Astrocyte (in vitro differentiated cells and primary cell): ENCODE measurements at regions not wholly inside any gene's neighbourhood (a gene's known extent, or its start where the extent isn't known, plus 50 kb on each side); places are given as distances from the start of the nearest gene placed in this dataset.

Experiments used
- DNase-seq: peaks from one replicate; pipeline ENCODE4 v3.0.0-alpha.2; 2010; ENCODE audit warnings: low read depth
- FAIRE-seq: peaks from 2 replicates; lab custom pipeline; 2011; peaks lifted over from hg19 to GRCh38; lab: Jason Lieb, UNC
- H2AFZ ChIP-seq: 2 replicates; pipeline ENCODE4 v1.6.0; 2012; ENCODE audit warnings: low read depth, low read length, inconsistent platforms
- H3K27ac ChIP-seq: 2 replicates; pipeline ENCODE4 v1.5.1; 2011; ENCODE audit warnings: low read depth, low read length, inconsistent platforms
- H3K27me3 ChIP-seq: 2 replicates; pipeline ENCODE4 v1.6.0; 2011; ENCODE audit warnings: low read length, inconsistent platforms; ENCODE audit not compliant: insufficient read depth
- H3K36me3 ChIP-seq: 2 replicates; pipeline ENCODE4 v1.5.1; 2011; ENCODE audit warnings: low read length, inconsistent platforms; ENCODE audit not compliant: insufficient read depth
- H3K4me1 ChIP-seq: 2 replicates; pipeline ENCODE4 v1.5.1; 2011; ENCODE audit warnings: low read length, inconsistent platforms; ENCODE audit not compliant: insufficient read depth
- H3K4me2 ChIP-seq: 2 replicates; pipeline ENCODE4 v1.6.0; 2012; ENCODE audit warnings: low read length, inconsistent platforms
- H3K4me3 ChIP-seq: 2 replicates; pipeline ENCODE4 v1.5.1; 2011; ENCODE audit warnings: low read depth, mild to moderate bottlenecking, low read length, inconsistent platforms; ENCODE audit not compliant: insufficient read depth
- H3K79me2 ChIP-seq: 2 replicates; pipeline ENCODE4 v1.6.0; 2012; ENCODE audit warnings: mild to moderate bottlenecking, low read length, inconsistent platforms; ENCODE audit not compliant: insufficient read depth
- H3K9ac ChIP-seq: 2 replicates; pipeline ENCODE4 v1.6.0; 2012; ENCODE audit warnings: mild to moderate bottlenecking, low read length, inconsistent platforms
- H3K9me3 ChIP-seq: 2 replicates; pipeline ENCODE4 v1.5.1; 2012; ENCODE audit warnings: low read depth, mild to moderate bottlenecking, low read length, inconsistent platforms; ENCODE audit not compliant: insufficient read depth
- H4K20me1 ChIP-seq: 2 replicates; pipeline ENCODE4 v1.6.0; 2012; ENCODE audit warnings: low read length, inconsistent platforms; ENCODE audit not compliant: insufficient read depth
- H3K27ac Mint-ChIP-seq: one replicate; pipeline ENCODE4 v1.8.0; 2021; ENCODE audit warnings: mild to moderate bottlenecking, mixed read lengths; ENCODE audit not compliant: unreplicated experiment
- H3K27me3 Mint-ChIP-seq: one replicate; pipeline ENCODE4 v1.8.0; 2021; ENCODE audit warnings: low read depth, mixed read lengths; ENCODE audit not compliant: unreplicated experiment
- H3K36me3 Mint-ChIP-seq: one replicate; pipeline ENCODE4 v1.8.0; 2021; ENCODE audit warnings: low read depth, mixed read lengths; ENCODE audit not compliant: unreplicated experiment
- H3K4me1 Mint-ChIP-seq: one replicate; pipeline ENCODE4 v1.8.0; 2021; ENCODE audit warnings: low read depth, mixed read lengths; ENCODE audit not compliant: unreplicated experiment
- H3K4me3 Mint-ChIP-seq: one replicate; pipeline ENCODE4 v1.8.0; 2021; ENCODE audit warnings: mild to moderate bottlenecking, moderate library complexity, mixed read lengths; ENCODE audit not compliant: unreplicated experiment
- H3K9me3 Mint-ChIP-seq: one replicate; pipeline ENCODE4 v1.8.0; 2021; ENCODE audit warnings: mild to moderate bottlenecking, mixed read lengths; ENCODE audit not compliant: unreplicated experiment
- EZH2 ChIP-seq: IDR thresholded peaks from 2 replicates; pipeline ENCODE4 v1.6.1; 2012; ENCODE audit warnings: mild to moderate bottlenecking, low read length, inconsistent platforms; ENCODE audit not compliant: insufficient read depth
- TF ChIP-seq, protein P1 (sequence below): IDR thresholded peaks from 2 replicates; pipeline ENCODE4 v1.5.1; 2011; ENCODE audit warnings: low read depth, mild to moderate bottlenecking, inconsistent platforms, low read length, moderate library complexity; ENCODE audit not compliant: insufficient read depth

GRCh38 chr9:115182264-115182663, 64.3 kb upstream of the TNC start:
- no peak for FAIRE-seq

GRCh38 chr9:115183436-115183835, 65.5 kb upstream of the TNC start:
- no peak overlapping the region for H3K4me3 ChIP-seq
- H3K79me2 ChIP-seq, result no peaks in the 10 kb centered on the region
- H4K20me1 ChIP-seq, result no peaks in the 10 kb centered on the region
- no peak overlapping the region for H3K27ac ChIP-seq
- Mint-ChIP-seq H3K36me3 (no peaks in the 10 kb centered on the region), H3K27me3 (no peaks in the 10 kb centered on the region), H3K27ac (no peak overlapping the region), H3K4me1 (no peaks in the 10 kb centered on the region), H3K4me3 (no peak overlapping the region), H3K9me3 (peaks cover 1% of the 10 kb centered on the region)
- FAIRE-seq, result no peak
- H3K4me1 ChIP-seq, result no peaks in the 10 kb centered on the region
- H3K36me3 ChIP-seq, result no peaks in the 10 kb centered on the region
- DNase-seq, result no peak
- no peaks in the 10 kb centered on the region for H3K9me3 ChIP-seq
- H2AFZ ChIP-seq, result no peak overlapping the region
- no peak for TF ChIP-seq EZH2
- TF ChIP-seq, protein P1, sequence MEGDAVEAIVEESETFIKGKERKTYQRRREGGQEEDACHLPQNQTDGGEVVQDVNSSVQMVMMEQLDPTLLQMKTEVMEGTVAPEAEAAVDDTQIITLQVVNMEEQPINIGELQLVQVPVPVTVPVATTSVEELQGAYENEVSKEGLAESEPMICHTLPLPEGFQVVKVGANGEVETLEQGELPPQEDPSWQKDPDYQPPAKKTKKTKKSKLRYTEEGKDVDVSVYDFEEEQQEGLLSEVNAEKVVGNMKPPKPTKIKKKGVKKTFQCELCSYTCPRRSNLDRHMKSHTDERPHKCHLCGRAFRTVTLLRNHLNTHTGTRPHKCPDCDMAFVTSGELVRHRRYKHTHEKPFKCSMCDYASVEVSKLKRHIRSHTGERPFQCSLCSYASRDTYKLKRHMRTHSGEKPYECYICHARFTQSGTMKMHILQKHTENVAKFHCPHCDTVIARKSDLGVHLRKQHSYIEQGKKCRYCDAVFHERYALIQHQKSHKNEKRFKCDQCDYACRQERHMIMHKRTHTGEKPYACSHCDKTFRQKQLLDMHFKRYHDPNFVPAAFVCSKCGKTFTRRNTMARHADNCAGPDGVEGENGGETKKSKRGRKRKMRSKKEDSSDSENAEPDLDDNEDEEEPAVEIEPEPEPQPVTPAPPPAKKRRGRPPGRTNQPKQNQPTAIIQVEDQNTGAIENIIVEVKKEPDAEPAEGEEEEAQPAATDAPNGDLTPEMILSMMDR, result no peak
- H3K9ac ChIP-seq, result no peak overlapping the region
- H3K27me3 ChIP-seq, result no peaks in the 10 kb centered on the region
- H3K4me2 ChIP-seq, result no peak overlapping the region

More at GRCh38 chr9:115182264-115182663, 64.3 kb upstream of the TNC start:
- Histone ChIP-seq H3K27me3 (no peaks in the 10 kb centered on the region), H3K4me3 (no peak overlapping the region), H3K9ac (no peak overlapping the region), H2AFZ (no peak overlapping the region), H3K36me3 (no peaks in the 10 kb centered on the region), H4K20me1 (no peaks in the 10 kb centered on the region), H3K27ac (no peak overlapping the region), H3K79me2 (no peaks in the 10 kb centered on the region), H3K4me1 (no peaks in the 10 kb centered on the region), H3K4me2 (no peak overlapping the region), H3K9me3 (no peaks in the 10 kb centered on the region)
- H3K27me3 Mint-ChIP-seq, result no peaks in the 10 kb centered on the region
- H3K9me3 Mint-ChIP-seq, result peaks cover 1% of the 10 kb centered on the region
- no peak overlapping the region for H3K27ac Mint-ChIP-seq
- no peak overlapping the region for H3K4me3 Mint-ChIP-seq
- no peaks in the 10 kb centered on the region for H3K36me3 Mint-ChIP-seq
- no peak for DNase-seq
- H3K4me1 Mint-ChIP-seq, result no peaks in the 10 kb centered on the region
- TF ChIP-seq EZH2, result no peak
- TF ChIP-seq, protein P1, result no peak

GRCh38 chr9:115189686-115190085, 71.7 kb upstream of the TNC start:
- Histone ChIP-seq H3K4me1 (peaks cover 7% of the 10 kb centered on the region), H3K9me3 (peaks cover under 1% of the 10 kb centered on the region), H3K4me3 (no peak overlapping the region), H3K27me3 (no peaks in the 10 kb centered on the region), H3K27ac (no peak overlapping the region), H3K4me2 (peak overlapping the region; percentile 33), H2AFZ (no peak overlapping the region), H3K79me2 (no peaks in the 10 kb centered on the region), H3K36me3 (no peaks in the 10 kb centered on the region), H4K20me1 (no peaks in the 10 kb centered on the region), H3K9ac (no peak overlapping the region)
- H3K27ac Mint-ChIP-seq, result no peak overlapping the region
- peak; percentile 69 for DNase-seq
- peaks cover 4% of the 10 kb centered on the region for H3K4me1 Mint-ChIP-seq
- peaks cover 3% of the 10 kb centered on the region for H3K36me3 Mint-ChIP-seq
- H3K4me3 Mint-ChIP-seq, result no peak overlapping the region
- peaks cover 7% of the 10 kb centered on the region for H3K9me3 Mint-ChIP-seq
- H3K27me3 Mint-ChIP-seq, result peaks cover 2% of the 10 kb centered on the region
- no peak for FAIRE-seq
- TF ChIP-seq EZH2, result no peak
- TF ChIP-seq, protein P1, result no peak
